MM.1S (cell line): ENCODE measurements at regions not wholly inside any gene's neighbourhood (a gene's known extent, or its start where the extent isn't known, plus 50 kb on each side); places are given as distances from the start of the nearest gene placed in this dataset.

ENCODE experiments used
- CTCF ChIP-seq: fragments of 300-600 bp; sonication (generic); IDR thresholded peaks from 2 replicates; pipeline ENCODE4 v1.5.1; 2016; ENCODE audit warnings: antibody characterized with exemption, low read length, mixed read lengths
- EZH2 ChIP-seq: fragments of 300-600 bp; sonication (generic); optimal IDR thresholded peaks from 2 replicates; pipeline ENCODE3; 2017; ENCODE audit warnings: low read depth, mild to moderate bottlenecking, antibody characterized with exemption, low read length, mixed read lengths

- TF ChIP-seq CTCF (no peak), EZH2 (no peak)
Observed at GRCh38 chr17:16881239-16881924, 90.5 kb downstream of the TNFRSF13B start.
